ENCODE measurements at regions not wholly inside any gene's neighbourhood (a gene's known extent, or its start where the extent isn't known, plus 50 kb on each side); places are given as distances from the start of the nearest gene placed in this dataset.

- TF ChIP-seq CTCF (IDR thresholded peaks at IDR 0.05) (no peak), POLR2A (IDR thresholded peaks at IDR 0.05) (no peak), EP300 (IDR thresholded peaks at IDR 0.05) (no peak)
These were observed 80.7 kb upstream of the METAP2 start for GRCh38 chr12:95393191-95393790.
